GM21723 (cell line): ENCODE measurements at regions not wholly inside any gene's neighbourhood (a gene's known extent, or its start where the extent isn't known, plus 50 kb on each side); places are given as distances from the start of the nearest gene placed in this dataset.

Source experiments
- ATAC-seq: cut with Tn5 transposase; IDR thresholded peaks from one replicate; pipeline ENCODE4 v1.9.1; 2021; ENCODE audit warnings: mild to moderate bottlenecking, moderate library complexity; ENCODE audit not compliant: unreplicated experiment

GRCh38 chrX:39117101-39117500 lies 315.8 kb downstream of the MID1IP1 start:
- ATAC-seq = no peak

GRCh38 chrX:39121903-39122302 lies 320.6 kb downstream of the MID1IP1 start:
- no peak for ATAC-seq

GRCh38 chrX:39125834-39126233 lies 324.6 kb downstream of the MID1IP1 start:
- no peak for ATAC-seq

- ATAC-seq = peak; percentile 90
These were observed 332.7 kb downstream of the MID1IP1 start for GRCh38 chrX:39133971-39134370.

- ATAC-seq = no peak
These were observed 336.2 kb downstream of the MID1IP1 start for GRCh38 chrX:39137363-39137954.

GRCh38 chrX:39140581-39140980 lies 339.3 kb downstream of the MID1IP1 start:
- no peak for ATAC-seq

GRCh38 chrX:39144323-39144722 lies 343.1 kb downstream of the MID1IP1 start:
- ATAC-seq = peak; percentile 65

- ATAC-seq = peak; percentile 69
These were observed 343.7 kb downstream of the MID1IP1 start for GRCh38 chrX:39144956-39145355.

GRCh38 chrX:39145859-39146258 lies 344.6 kb downstream of the MID1IP1 start:
- ATAC-seq = no peak

GRCh38 chrX:39149761-39150160 lies 348.5 kb downstream of the MID1IP1 start:
- no peak for ATAC-seq

GRCh38 chrX:39150220-39150619 lies 349.0 kb downstream of the MID1IP1 start:
- no peak for ATAC-seq

GRCh38 chrX:39150621-39151020 lies 349.4 kb downstream of the MID1IP1 start:
- ATAC-seq = no peak

GRCh38 chrX:39152106-39152649 lies 350.9 kb downstream of the MID1IP1 start:
- ATAC-seq = no peak

GRCh38 chrX:39156051-39156450 lies 354.8 kb downstream of the MID1IP1 start:
- no peak for ATAC-seq

GRCh38 chrX:39157006-39157405 lies 355.7 kb downstream of the MID1IP1 start:
- ATAC-seq = no peak

GRCh38 chrX:39157796-39158195 lies 356.5 kb downstream of the MID1IP1 start:
- ATAC-seq = no peak

- ATAC-seq = no peak
These were observed 357.8 kb downstream of the MID1IP1 start for GRCh38 chrX:39158801-39159657.

- ATAC-seq = no peak
These were observed 358.8 kb downstream of the MID1IP1 start for GRCh38 chrX:39159921-39160507.

- no peak for ATAC-seq
These were observed 360.5 kb downstream of the MID1IP1 start for GRCh38 chrX:39161611-39162255.

- ATAC-seq = no peak
These were observed 361.1 kb downstream of the MID1IP1 start for GRCh38 chrX:39162322-39162735.

- no peak for ATAC-seq
These were observed 362.4 kb downstream of the MID1IP1 start for GRCh38 chrX:39163581-39164126.
